ENCODE measurements at regions not wholly inside any gene's neighbourhood (a gene's known extent, or its start where the extent isn't known, plus 50 kb on each side); places are given as distances from the start of the nearest gene placed in this dataset.

GRCh38 chr10:108130575-108130974 lies 966.1 kb upstream of the SORCS1 start:
- no peak overlapping the region for H3K4me3 ChIP-seq (ENCODE audit: low read length in 2 of 2)
- H3K9ac ChIP-seq (ENCODE audit: low read length in 2 of 2) = no peak overlapping the region
- no peaks in the 10 kb centered on the region for H3K9me3 ChIP-seq (ENCODE audit: control insufficient read depth in 2 of 2, low read length in 2 of 2)
- no peaks in the 10 kb centered on the region for H3K27me3 ChIP-seq (ENCODE audit: control insufficient read depth in 1 of 2, insufficient read depth in 2 of 2, low read length in 2 of 2)
- no peaks in the 10 kb centered on the region for H3K4me1 ChIP-seq (ENCODE audit: control insufficient read depth, insufficient read depth, low read length)
- H3K36me3 ChIP-seq (ENCODE audit: control insufficient read depth in 2 of 2, insufficient read depth in 2 of 2, low read length in 2 of 2) = no peaks in the 10 kb centered on the region
- no peak overlapping the region for H3K27ac ChIP-seq (ENCODE audit: low read length)

- Histone ChIP-seq H3K27me3 (ENCODE audit: control insufficient read depth in 1 of 2, insufficient read depth in 2 of 2, low read length in 2 of 2) (no peaks in the 10 kb centered on the region), H3K36me3 (ENCODE audit: control insufficient read depth in 2 of 2, insufficient read depth in 2 of 2, low read length in 2 of 2) (no peaks in the 10 kb centered on the region), H3K4me1 (ENCODE audit: control insufficient read depth, insufficient read depth, low read length) (no peaks in the 10 kb centered on the region), H3K4me3 (ENCODE audit: low read length in 2 of 2) (no peak overlapping the region), H3K9ac (ENCODE audit: low read length in 2 of 2) (no peak overlapping the region), H3K9me3 (ENCODE audit: control insufficient read depth in 2 of 2, low read length in 2 of 2) (no peaks in the 10 kb centered on the region), H3K27ac (ENCODE audit: low read length) (no peak overlapping the region)
Observed at GRCh38 chr10:108112218-108112617, 947.7 kb upstream of the SORCS1 start.

DNA sequence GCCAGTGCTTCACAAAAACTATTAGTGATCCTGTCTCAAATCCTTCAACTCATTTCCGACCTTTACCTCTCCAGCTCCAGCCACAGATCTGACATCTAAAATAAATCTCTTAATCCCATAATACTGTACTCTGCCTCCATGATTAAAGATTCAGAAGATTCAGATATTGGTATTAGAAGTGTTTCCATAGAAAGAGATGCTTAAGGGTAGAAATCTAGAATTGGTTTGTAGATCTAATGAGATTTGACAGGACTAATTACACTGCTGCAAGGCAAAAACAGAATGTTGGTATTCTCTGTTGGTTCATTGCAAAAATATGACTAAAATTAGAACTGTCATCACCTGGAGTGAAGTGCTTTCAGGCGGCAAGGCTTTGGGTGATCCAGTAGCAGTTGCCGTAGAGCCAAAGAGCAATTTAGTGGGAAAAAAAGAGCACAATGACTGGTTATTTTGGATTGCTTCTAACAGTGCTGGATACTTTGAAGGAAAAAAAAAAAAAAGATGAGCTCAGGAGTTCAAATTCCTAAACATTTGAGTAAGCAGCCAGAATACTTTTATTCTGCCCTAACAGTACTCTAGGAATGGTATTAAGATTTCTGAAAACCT lies 940.1 kb upstream of the SORCS1 start:
- Histone ChIP-seq H3K27ac (ENCODE audit: low read length) (no peak overlapping the region), H3K27me3 (ENCODE audit: control insufficient read depth in 1 of 2, insufficient read depth in 2 of 2, low read length in 2 of 2) (no peaks in the 10 kb centered on the region), H3K9ac (ENCODE audit: low read length in 2 of 2) (no peak overlapping the region), H3K4me1 (ENCODE audit: control insufficient read depth, insufficient read depth, low read length) (no peaks in the 10 kb centered on the region), H3K4me3 (ENCODE audit: low read length in 2 of 2) (no peak overlapping the region), H3K36me3 (ENCODE audit: control insufficient read depth in 2 of 2, insufficient read depth in 2 of 2, low read length in 2 of 2) (no peaks in the 10 kb centered on the region), H3K9me3 (ENCODE audit: control insufficient read depth in 2 of 2, low read length in 2 of 2) (no peaks in the 10 kb centered on the region)

DNA sequence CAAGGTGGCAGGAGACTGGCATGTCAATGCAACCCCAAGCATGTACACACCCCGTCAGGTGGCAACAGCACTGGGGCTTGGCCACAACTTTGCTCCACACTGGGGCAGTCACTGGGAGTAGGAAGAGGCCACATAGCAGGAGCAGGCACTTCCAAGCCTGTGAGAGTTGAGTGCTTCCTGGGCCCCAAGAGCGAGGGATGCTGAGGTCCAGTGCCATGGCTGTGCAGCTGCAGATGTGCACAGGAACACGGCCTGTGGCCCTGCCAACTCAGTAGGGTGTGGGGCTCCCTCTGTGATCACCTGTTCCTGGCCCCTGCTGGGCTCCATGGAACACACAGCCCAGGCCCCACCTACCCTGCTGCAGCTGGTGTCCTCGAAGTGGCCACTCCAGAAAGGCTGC lies 932.8 kb upstream of the SORCS1 start:
- no peak overlapping the region for H3K9ac ChIP-seq (ENCODE audit: low read length in 2 of 2)
- H3K27ac ChIP-seq (ENCODE audit: low read length) = no peak overlapping the region
- no peaks in the 10 kb centered on the region for H3K9me3 ChIP-seq (ENCODE audit: control insufficient read depth in 2 of 2, low read length in 2 of 2)
- no peaks in the 10 kb centered on the region for H3K36me3 ChIP-seq (ENCODE audit: control insufficient read depth in 2 of 2, insufficient read depth in 2 of 2, low read length in 2 of 2)
- H3K4me1 ChIP-seq (ENCODE audit: control insufficient read depth, insufficient read depth, low read length) = no peaks in the 10 kb centered on the region
- no peak overlapping the region for H3K4me3 ChIP-seq (ENCODE audit: low read length in 2 of 2)
- H3K27me3 ChIP-seq (ENCODE audit: control insufficient read depth in 1 of 2, insufficient read depth in 2 of 2, low read length in 2 of 2) = no peaks in the 10 kb centered on the region

DNA sequence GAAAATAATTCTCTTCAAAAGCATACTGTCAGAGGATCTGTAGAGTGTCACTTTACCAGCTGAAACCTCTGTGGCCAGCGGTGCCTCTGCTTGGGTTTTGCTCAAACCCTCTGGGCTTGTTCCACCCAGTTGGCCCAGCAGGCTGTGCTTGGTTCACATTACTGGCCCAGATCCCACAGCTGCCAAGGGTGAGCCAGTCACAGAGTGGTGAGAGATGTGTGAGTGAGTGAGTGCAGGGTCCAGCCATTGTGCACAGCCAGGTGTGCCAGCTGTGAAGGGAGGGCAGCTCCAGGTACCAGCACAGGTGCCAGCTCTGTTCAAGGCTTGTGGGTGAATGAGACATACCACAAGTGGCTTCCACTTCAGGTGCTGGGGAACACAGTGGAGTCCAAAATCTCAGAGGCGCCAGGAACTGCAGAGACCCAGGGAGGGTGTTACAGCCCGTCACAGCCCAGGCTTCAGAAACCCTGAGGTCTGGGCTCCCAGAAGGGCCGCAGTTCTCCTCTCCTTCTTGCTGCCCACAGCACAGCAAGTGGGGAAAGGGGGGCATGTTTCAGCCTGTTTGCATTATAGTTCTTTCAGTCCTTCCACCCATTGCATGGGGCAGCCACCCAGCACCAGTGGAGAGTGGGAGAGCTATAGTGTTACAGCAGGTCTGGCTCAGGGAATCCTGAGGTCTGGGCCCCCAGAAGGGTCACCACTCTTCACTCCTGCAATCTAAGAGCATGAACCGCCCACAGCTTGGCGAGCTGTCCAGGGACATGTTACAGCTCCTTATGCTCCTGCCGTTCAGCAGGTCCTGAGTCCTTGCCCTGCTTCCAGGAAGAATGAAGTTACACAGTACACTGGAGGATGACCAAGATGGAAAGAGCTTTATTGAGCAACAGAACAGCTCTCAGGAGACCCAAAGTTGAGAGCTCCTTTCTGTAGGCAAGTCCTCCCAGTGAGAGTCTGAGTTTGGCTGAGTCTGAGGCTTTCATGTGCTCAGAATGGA lies 931.7 kb upstream of the SORCS1 start:
- Histone ChIP-seq H3K36me3 (ENCODE audit: control insufficient read depth in 2 of 2, insufficient read depth in 2 of 2, low read length in 2 of 2) (no peaks in the 10 kb centered on the region), H3K9ac (ENCODE audit: low read length in 2 of 2) (no peak overlapping the region), H3K9me3 (ENCODE audit: control insufficient read depth in 2 of 2, low read length in 2 of 2) (no peaks in the 10 kb centered on the region), H3K4me1 (ENCODE audit: control insufficient read depth, insufficient read depth, low read length) (no peaks in the 10 kb centered on the region), H3K27me3 (ENCODE audit: control insufficient read depth in 1 of 2, insufficient read depth in 2 of 2, low read length in 2 of 2) (no peaks in the 10 kb centered on the region), H3K4me3 (ENCODE audit: low read length in 2 of 2) (no peak overlapping the region), H3K27ac (ENCODE audit: low read length) (no peak overlapping the region)

DNA sequence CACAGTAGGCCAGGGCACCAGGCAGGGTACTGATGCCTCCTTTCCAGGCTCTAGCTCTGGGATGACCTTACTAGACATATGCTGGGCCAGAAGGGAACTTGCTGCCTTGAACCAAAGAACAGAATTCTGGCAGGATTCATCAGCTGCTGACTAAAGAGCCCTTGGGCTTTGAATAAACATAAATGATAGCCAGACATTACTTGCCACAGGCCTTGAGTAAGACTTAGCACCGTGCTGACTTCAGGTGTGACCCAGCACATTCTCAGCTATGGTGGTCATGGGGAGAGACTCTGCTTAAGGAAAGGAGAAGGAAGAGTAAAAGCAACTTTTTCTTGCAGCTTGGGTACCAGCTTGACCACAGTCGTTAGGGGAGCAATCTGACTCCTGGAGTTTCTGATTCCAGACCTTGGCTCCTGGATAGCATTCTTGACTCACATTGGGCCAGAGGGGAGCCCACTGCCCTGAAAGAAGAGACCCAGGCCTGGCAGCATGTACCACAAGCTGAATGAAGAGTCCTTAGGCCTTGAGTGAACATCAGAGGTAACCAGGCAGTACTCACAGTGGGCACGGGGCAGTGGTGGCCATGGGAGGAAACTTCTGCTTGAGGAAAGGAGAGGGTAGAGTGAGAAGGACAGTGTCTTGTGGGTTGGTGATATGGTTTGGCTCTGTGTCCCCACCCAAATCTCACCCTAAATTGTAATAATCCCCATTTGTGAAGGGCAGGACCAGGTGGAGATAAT lies 926.1 kb upstream of the SORCS1 start:
- no peaks in the 10 kb centered on the region for H3K27me3 ChIP-seq (ENCODE audit: control insufficient read depth in 1 of 2, insufficient read depth in 2 of 2, low read length in 2 of 2)

GRCh38 chr10:108086502-108086901 lies 922.0 kb upstream of the SORCS1 start:
- Histone ChIP-seq H3K36me3 (ENCODE audit: control insufficient read depth in 2 of 2, insufficient read depth in 2 of 2, low read length in 2 of 2) (no peaks in the 10 kb centered on the region), H3K9me3 (ENCODE audit: control insufficient read depth in 2 of 2, low read length in 2 of 2) (no peaks in the 10 kb centered on the region), H3K9ac (ENCODE audit: low read length in 2 of 2) (no peak overlapping the region), H3K4me3 (ENCODE audit: low read length in 2 of 2) (no peak overlapping the region), H3K27me3 (ENCODE audit: control insufficient read depth in 1 of 2, insufficient read depth in 2 of 2, low read length in 2 of 2) (no peaks in the 10 kb centered on the region), H3K27ac (ENCODE audit: low read length) (no peak overlapping the region), H3K4me1 (ENCODE audit: control insufficient read depth, insufficient read depth, low read length) (no peaks in the 10 kb centered on the region)

More for the DNA sequence above, 926.1 kb upstream of the SORCS1 start:
- H3K36me3 ChIP-seq (ENCODE audit: control insufficient read depth in 2 of 2, insufficient read depth in 2 of 2, low read length in 2 of 2) = no peaks in the 10 kb centered on the region
- H3K9ac ChIP-seq (ENCODE audit: low read length in 2 of 2) = no peak overlapping the region
- no peaks in the 10 kb centered on the region for H3K4me1 ChIP-seq (ENCODE audit: control insufficient read depth, insufficient read depth, low read length)
- no peak overlapping the region for H3K4me3 ChIP-seq (ENCODE audit: low read length in 2 of 2)
- H3K9me3 ChIP-seq (ENCODE audit: control insufficient read depth in 2 of 2, low read length in 2 of 2) = no peaks in the 10 kb centered on the region
- no peak overlapping the region for H3K27ac ChIP-seq (ENCODE audit: low read length)

DNA sequence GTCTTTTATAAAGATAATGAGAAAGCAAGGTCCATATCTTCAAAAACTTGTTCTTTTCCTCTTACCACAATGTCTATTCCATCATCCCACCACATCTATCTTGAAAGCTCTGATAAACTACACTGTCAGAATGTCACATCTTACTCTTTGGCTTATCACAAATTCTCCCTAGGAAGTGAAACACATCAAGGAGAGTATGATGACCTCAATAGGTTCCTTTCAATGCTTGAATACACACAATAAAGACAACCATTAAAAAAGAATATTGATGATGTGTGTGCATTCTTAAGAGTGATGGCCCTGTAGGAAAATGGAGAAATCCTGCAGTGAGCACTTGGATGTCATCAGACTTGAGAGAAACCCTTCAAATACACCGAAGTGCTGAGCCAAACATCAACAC lies 918.1 kb upstream of the SORCS1 start:
- Histone ChIP-seq H3K9ac (ENCODE audit: low read length in 2 of 2) (no peak overlapping the region), H3K27me3 (ENCODE audit: control insufficient read depth in 1 of 2, insufficient read depth in 2 of 2, low read length in 2 of 2) (no peaks in the 10 kb centered on the region)

DNA sequence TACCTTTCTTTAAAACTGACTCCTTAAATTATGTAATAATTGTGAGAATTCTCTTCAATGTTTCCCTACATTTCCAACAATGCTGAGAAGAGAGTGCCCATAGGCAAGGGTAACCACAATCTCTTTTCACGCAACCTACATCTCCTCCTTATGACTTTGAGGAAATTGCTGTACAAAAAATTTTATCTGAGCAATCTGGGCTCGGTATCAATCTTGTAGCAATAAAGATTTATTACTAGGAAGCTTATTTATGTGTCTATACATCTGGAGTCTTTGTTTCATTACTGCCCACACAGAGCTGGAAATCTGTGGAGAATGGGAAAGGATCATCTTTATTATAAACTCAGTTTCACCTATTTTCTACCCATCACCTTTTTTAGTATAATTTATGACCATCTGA lies 913.8 kb upstream of the SORCS1 start:
- no peak overlapping the region for H3K9ac ChIP-seq (ENCODE audit: low read length in 2 of 2)
- H3K27me3 ChIP-seq (ENCODE audit: control insufficient read depth in 1 of 2, insufficient read depth in 2 of 2, low read length in 2 of 2) = no peaks in the 10 kb centered on the region

More for the DNA sequence above, 918.1 kb upstream of the SORCS1 start:
- H3K4me1 ChIP-seq (ENCODE audit: control insufficient read depth, insufficient read depth, low read length) = no peaks in the 10 kb centered on the region
- H3K36me3 ChIP-seq (ENCODE audit: control insufficient read depth in 2 of 2, insufficient read depth in 2 of 2, low read length in 2 of 2) = no peaks in the 10 kb centered on the region
- no peaks in the 10 kb centered on the region for H3K9me3 ChIP-seq (ENCODE audit: control insufficient read depth in 2 of 2, low read length in 2 of 2)
- no peak overlapping the region for H3K4me3 ChIP-seq (ENCODE audit: low read length in 2 of 2)
- H3K27ac ChIP-seq (ENCODE audit: low read length) = no peak overlapping the region

GRCh38 chr10:108072466-108072865 lies 908.0 kb upstream of the SORCS1 start:
- no peak overlapping the region for H3K27ac ChIP-seq (ENCODE audit: low read length)
- no peaks in the 10 kb centered on the region for H3K4me1 ChIP-seq (ENCODE audit: control insufficient read depth, insufficient read depth, low read length)
- no peak overlapping the region for H3K9ac ChIP-seq (ENCODE audit: low read length in 2 of 2)
- H3K4me3 ChIP-seq (ENCODE audit: low read length in 2 of 2) = no peak overlapping the region
- no peaks in the 10 kb centered on the region for H3K36me3 ChIP-seq (ENCODE audit: control insufficient read depth in 2 of 2, insufficient read depth in 2 of 2, low read length in 2 of 2)
- no peaks in the 10 kb centered on the region for H3K9me3 ChIP-seq (ENCODE audit: control insufficient read depth in 2 of 2, low read length in 2 of 2)
- no peaks in the 10 kb centered on the region for H3K27me3 ChIP-seq (ENCODE audit: control insufficient read depth in 1 of 2, insufficient read depth in 2 of 2, low read length in 2 of 2)

More for the DNA sequence above, 913.8 kb upstream of the SORCS1 start:
- no peaks in the 10 kb centered on the region for H3K4me1 ChIP-seq (ENCODE audit: control insufficient read depth, insufficient read depth, low read length)
- no peaks in the 10 kb centered on the region for H3K36me3 ChIP-seq (ENCODE audit: control insufficient read depth in 2 of 2, insufficient read depth in 2 of 2, low read length in 2 of 2)
- no peaks in the 10 kb centered on the region for H3K9me3 ChIP-seq (ENCODE audit: control insufficient read depth in 2 of 2, low read length in 2 of 2)
- H3K27ac ChIP-seq (ENCODE audit: low read length) = no peak overlapping the region
- no peak overlapping the region for H3K4me3 ChIP-seq (ENCODE audit: low read length in 2 of 2)

Data from stomach smooth muscle (tissue), 2 donors.